GM13976 (cell line): ENCODE measurements at regions not wholly inside any gene's neighbourhood (a gene's known extent, or its start where the extent isn't known, plus 50 kb on each side); places are given as distances from the start of the nearest gene placed in this dataset.

Source experiments
- DNase-seq: peaks from one replicate; pipeline ENCODE4 v3.0.0; 2012; ENCODE audit warnings: low spot score
- CTCF ChIP-seq: IDR thresholded peaks from 2 replicates; pipeline ENCODE4 v1.5.1; 2012; ENCODE audit warnings: borderline replicate concordance, mild to moderate bottlenecking; ENCODE audit not compliant: insufficient read depth; ENCODE audit errors: extremely low read depth, missing control alignments, control extremely low read depth
- in situ Hi-C: fragments of 300-500 bp; cut with MboI; formaldehyde crosslinking; loops from one replicate; pipeline ENCODE4 v1.12.0; 2022; ENCODE audit warnings: low sequenced_read_pairs, mixed read lengths, inconsistent platforms; ENCODE audit not compliant: unreplicated experiment

- TF ChIP-seq CTCF: no peak
- no peak for DNase-seq
- in situ Hi-C loops: no loop called here
Measured at GRCh38 chr16:51648526-51648925, 497.5 kb upstream of the SALL1 start.

- TF ChIP-seq CTCF: no peak
- in situ Hi-C loops: no loop called here
- DNase-seq: no peak
Measured at GRCh38 chr16:51641191-51641765, 490.2 kb upstream of the SALL1 start.

GRCh38 chr16:51640196-51640595, 489.1 kb upstream of the SALL1 start:
- in situ Hi-C loops: no loop called here
- no peak for TF ChIP-seq CTCF
- no peak for DNase-seq

- DNase-seq: no peak
- no peak for TF ChIP-seq CTCF
- in situ Hi-C loops: no loop called here
Measured at GRCh38 chr16:51638339-51639135, 487.5 kb upstream of the SALL1 start.

GRCh38 chr16:51637770-51638094, 486.7 kb upstream of the SALL1 start:
- in situ Hi-C loops: no loop called here
- no peak for DNase-seq
- TF ChIP-seq CTCF: no peak

- DNase-seq: no peak
- no peak for TF ChIP-seq CTCF
- in situ Hi-C loops: no loop called here
Measured at GRCh38 chr16:51636920-51637769, 486.1 kb upstream of the SALL1 start.
